Thoracic aorta (tissue), 2 donors: ENCODE measurements at regions not wholly inside any gene's neighbourhood (a gene's known extent, or its start where the extent isn't known, plus 50 kb on each side); places are given as distances from the start of the nearest gene placed in this dataset.

Experiments
- ATAC-seq: fragments of 150-250 bp; one replicate; pipeline ENCODE4 v1.8.0; 2017; ENCODE audit warnings: low read depth; ENCODE audit not compliant: insufficient number of reproducible peaks, low FRiP score
- DNase-seq: peaks from one replicate; pipeline ENCODE4 v3.0.0-alpha.2; 2020; ENCODE audit warnings: low spot score
- H3K27ac ChIP-seq, 2 donors: fragments of 200-600 bp; sonication (generic); 1 replicate in 1 of 2; 2 replicates in 1 of 2; pipeline ENCODE4 v1.5.1; 2016; ENCODE audit warnings: mild to moderate bottlenecking in 2 of 2, moderate library complexity in 2 of 2
- H3K27me3 ChIP-seq: fragments of 200-600 bp; sonication (generic); replicated peaks from 2 replicates; pipeline ENCODE4 v1.6.0; 2016; ENCODE audit warnings: mild to moderate bottlenecking; ENCODE audit not compliant: insufficient read depth
- H3K36me3 ChIP-seq: fragments of 200-600 bp; sonication (generic); one replicate; pipeline ENCODE4 v1.5.1; 2016
- H3K4me1 ChIP-seq, 2 donors: fragments of 200-600 bp; sonication (generic); 1 replicate in 1 of 2; 2 replicates in 1 of 2; pipeline versions ENCODE4 v1.5.1 to v1.6.0; 2016; ENCODE audit warnings: low read depth in 2 of 2, mild to moderate bottlenecking in 1 of 2; ENCODE audit not compliant: control insufficient read depth in 1 of 2
- H3K4me3 ChIP-seq: fragments of 200-600 bp; sonication (generic); 2 replicates; pipeline ENCODE4 v1.5.1; 2016; ENCODE audit warnings: mild to moderate bottlenecking
- H3K9me3 ChIP-seq: fragments of 200-600 bp; sonication (generic); 2 replicates; pipeline ENCODE4 v1.5.1; 2016
- TF ChIP-seq, protein P1 (sequence below): fragments of 200-600 bp; sonication (generic); IDR thresholded peaks from one replicate; pipeline ENCODE4 v1.5.1; 2019; ENCODE audit warnings: antibody characterized with exemption

DNA sequence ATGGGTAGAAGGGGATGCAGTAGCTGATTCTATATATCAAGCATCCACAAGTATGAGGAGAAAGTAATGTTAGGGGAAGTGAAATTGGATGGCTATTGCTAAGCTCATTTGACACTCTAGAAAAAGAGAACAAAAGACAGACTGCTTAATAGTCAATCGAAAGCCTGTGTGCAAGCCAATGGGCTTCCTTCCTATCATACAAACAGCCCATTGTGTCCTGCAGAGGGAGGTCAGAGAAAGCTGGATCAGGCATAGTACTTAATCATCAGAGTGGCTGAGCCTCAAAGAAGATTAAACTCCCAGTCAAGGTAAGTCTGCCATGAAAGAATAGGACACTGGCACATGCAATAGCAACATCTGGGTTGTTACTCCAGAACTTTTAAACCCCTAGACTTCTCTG lies 50.9 kb upstream of the PGR start:
- TF ChIP-seq, protein P1, sequence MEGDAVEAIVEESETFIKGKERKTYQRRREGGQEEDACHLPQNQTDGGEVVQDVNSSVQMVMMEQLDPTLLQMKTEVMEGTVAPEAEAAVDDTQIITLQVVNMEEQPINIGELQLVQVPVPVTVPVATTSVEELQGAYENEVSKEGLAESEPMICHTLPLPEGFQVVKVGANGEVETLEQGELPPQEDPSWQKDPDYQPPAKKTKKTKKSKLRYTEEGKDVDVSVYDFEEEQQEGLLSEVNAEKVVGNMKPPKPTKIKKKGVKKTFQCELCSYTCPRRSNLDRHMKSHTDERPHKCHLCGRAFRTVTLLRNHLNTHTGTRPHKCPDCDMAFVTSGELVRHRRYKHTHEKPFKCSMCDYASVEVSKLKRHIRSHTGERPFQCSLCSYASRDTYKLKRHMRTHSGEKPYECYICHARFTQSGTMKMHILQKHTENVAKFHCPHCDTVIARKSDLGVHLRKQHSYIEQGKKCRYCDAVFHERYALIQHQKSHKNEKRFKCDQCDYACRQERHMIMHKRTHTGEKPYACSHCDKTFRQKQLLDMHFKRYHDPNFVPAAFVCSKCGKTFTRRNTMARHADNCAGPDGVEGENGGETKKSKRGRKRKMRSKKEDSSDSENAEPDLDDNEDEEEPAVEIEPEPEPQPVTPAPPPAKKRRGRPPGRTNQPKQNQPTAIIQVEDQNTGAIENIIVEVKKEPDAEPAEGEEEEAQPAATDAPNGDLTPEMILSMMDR = no peak
- Histone ChIP-seq H3K27ac (no peak overlapping the region), H3K27me3 (no peaks in the 10 kb centered on the region), H3K9me3 (no peaks in the 10 kb centered on the region), H3K36me3 (no peaks in the 10 kb centered on the region), H3K4me3 (no peak overlapping the region), H3K4me1 (no peaks in the 10 kb centered on the region)
- DNase-seq (no peak), ATAC-seq (no peak)
